H1 (cell line): ENCODE measurements at regions not wholly inside any gene's neighbourhood (a gene's known extent, or its start where the extent isn't known, plus 50 kb on each side); places are given as distances from the start of the nearest gene placed in this dataset.

Source experiments
- CHD1 ChIP-seq: IDR thresholded peaks from 2 replicates; pipeline ENCODE4 v1.6.1; 2012; ENCODE audit warnings: low read depth, low read length, improper control_type of control experiment
- EP300 ChIP-seq, 2 experiments: IDR thresholded peaks; 1 replicate in 1 of 2; 2 replicates in 1 of 2; pipeline ENCODE4 v1.6.1; 2011 to 2012; ENCODE audit warnings: low read depth in 2 of 2, low read length in 2 of 2, mild to moderate bottlenecking in 2 of 2, borderline replicate concordance in 1 of 2, inconsistent platforms in 1 of 2, moderate library complexity in 1 of 2
- FOSL1 ChIP-seq: IDR thresholded peaks from 2 replicates; pipeline ENCODE4 v1.6.1; 2011; ENCODE audit warnings: mild to moderate bottlenecking, low read depth, low read length, moderate library complexity; ENCODE audit not compliant: insufficient read depth
- RXRA ChIP-seq: IDR thresholded peaks from 2 replicates; pipeline ENCODE4 v1.6.1; 2011; ENCODE audit warnings: low read depth, mild to moderate bottlenecking, low read length, moderate library complexity; ENCODE audit not compliant: insufficient read depth

DNA sequence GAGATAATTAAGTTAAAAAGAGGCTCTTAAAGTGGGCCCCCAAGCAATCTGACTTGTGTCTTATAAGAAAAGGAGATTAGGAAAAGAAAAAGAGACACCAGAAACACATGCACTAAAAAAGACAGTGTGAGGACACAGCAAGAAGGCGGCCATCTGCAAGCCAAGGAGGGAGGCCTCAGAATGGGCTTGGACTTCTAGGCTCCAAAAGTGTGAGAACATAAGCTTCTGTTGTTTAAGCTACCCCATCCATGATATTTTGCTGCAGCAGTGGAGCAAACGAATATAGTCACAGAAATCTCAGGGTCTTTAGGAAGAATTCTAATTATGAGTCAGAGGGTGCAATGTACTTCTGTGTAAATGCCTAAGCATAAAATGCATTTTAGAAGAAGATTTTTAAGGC is 399.3 kb upstream of the MMADHC start (continued):
- TF ChIP-seq EP300 (IDR thresholded peaks at IDR 0.05; ENCODE audit: borderline replicate concordance in 1 of 2, low read depth in 2 of 2, low read length in 2 of 2) (no peak), RXRA (no peak), FOSL1 (no peak), CHD1 (no peak)
